Muscle of leg (tissue), 3 donors: ENCODE measurements at regions not wholly inside any gene's neighbourhood (a gene's known extent, or its start where the extent isn't known, plus 50 kb on each side); places are given as distances from the start of the nearest gene placed in this dataset.

Source experiments
- DNase-seq: peaks from one replicate; pipeline ENCODE4 v3.0.0; 2013
- H3K27ac ChIP-seq: one replicate; pipeline ENCODE4 v1.5.1; 2013; ENCODE audit warnings: mild to moderate bottlenecking, low read length, control low read depth
- H3K27me3 ChIP-seq: one replicate; pipeline ENCODE4 v1.6.1; 2013; ENCODE audit warnings: low read length; ENCODE audit not compliant: control insufficient read depth, insufficient read depth
- H3K36me3 ChIP-seq: one replicate; pipeline ENCODE4 v1.6.1; 2013; ENCODE audit warnings: low read length; ENCODE audit not compliant: control insufficient read depth, insufficient read depth
- H3K4me1 ChIP-seq: one replicate; pipeline ENCODE4 v1.6.1; 2013; ENCODE audit warnings: low read length; ENCODE audit not compliant: control insufficient read depth, insufficient read depth
- H3K4me3 ChIP-seq: one replicate; pipeline ENCODE4 v1.5.1; 2013; ENCODE audit warnings: low read length, control low read depth
- H3K9me3 ChIP-seq: replicated peaks from 2 replicates; pipeline ENCODE4 v1.6.1; 2013; ENCODE audit warnings: low read depth, low read length; ENCODE audit not compliant: control insufficient read depth
- WGBS: methylation state at CpG from one replicate; pipeline ENCODE4 v1.1.5; 2013; ENCODE audit warnings: missing lambda C conversion rate; ENCODE audit not compliant: insufficient coverage; 5-methylcytosine and 5-hydroxymethylcytosine counted together

DNA sequence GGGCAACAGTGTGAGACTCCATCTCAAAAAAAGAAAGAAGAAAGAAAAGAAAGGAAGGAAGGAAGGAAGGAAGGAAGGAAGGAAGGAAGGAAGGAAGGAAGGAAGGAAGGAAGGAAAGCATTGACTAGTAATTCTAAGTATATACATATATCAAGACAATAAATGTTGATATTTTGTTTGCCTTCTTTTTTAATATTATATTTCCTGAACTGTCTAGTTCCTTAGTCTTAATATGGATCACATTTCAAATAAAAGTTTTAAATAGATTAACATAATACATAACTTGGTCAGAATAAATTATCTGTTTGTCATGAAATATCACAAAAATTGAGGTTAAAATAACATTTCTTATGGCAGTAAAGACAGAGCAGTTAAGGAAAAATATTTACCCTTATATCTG, 1448.4 kb upstream of the C9orf72 start:
- H3K27me3 ChIP-seq, result no peaks in the 10 kb centered on the region
- no peak overlapping the region for H3K27ac ChIP-seq
- DNase-seq, result no peak
- H3K4me3 ChIP-seq, result no peak overlapping the region
- H3K9me3 ChIP-seq, result no peaks in the 10 kb centered on the region
- no peaks in the 10 kb centered on the region for H3K4me1 ChIP-seq
- no peaks in the 10 kb centered on the region for H3K36me3 ChIP-seq

DNA sequence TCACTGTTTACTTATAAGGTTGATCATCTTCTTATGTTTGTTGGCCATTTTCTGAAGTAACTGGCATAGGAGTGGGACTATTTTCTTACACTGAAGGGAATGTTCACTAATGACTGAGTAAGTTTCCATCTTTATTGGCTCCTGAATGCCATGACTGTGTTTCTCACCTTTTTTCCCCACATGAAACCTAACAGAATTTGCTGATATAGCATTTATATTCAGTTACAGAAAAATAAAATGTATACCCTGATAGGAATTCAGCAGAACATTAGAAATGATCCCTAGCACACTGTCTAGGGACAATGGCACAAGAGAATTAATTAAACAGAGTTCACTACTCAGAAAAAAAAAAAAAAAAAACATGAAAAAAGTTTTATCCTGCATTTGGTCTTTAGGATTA, 1465.1 kb upstream of the C9orf72 start:
- no peaks in the 10 kb centered on the region for H3K27me3 ChIP-seq
- no peak overlapping the region for H3K4me3 ChIP-seq
- DNase-seq, result no peak
- H3K27ac ChIP-seq, result no peak overlapping the region
- no peaks in the 10 kb centered on the region for H3K9me3 ChIP-seq
- H3K36me3 ChIP-seq, result no peaks in the 10 kb centered on the region
- no peaks in the 10 kb centered on the region for H3K4me1 ChIP-seq

DNA sequence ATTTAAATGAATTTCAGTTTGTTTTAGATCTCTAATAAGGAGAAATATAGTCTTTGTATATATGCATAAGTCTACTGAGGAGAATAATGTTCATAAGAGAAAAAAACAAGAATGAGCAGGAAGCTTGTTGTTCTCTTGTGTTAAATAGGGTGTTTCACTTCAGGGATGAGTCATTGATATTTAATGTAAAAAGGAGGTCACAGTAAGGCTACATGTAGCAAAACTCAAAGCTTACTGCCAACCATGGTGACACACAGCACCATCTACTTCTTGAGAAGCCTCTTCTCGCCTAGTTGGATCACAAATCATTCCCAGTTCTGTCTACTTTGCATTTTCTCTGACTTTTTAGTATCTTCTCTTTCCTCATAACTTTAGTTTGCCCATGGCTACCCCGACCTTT, 1466.0 kb upstream of the C9orf72 start:
- Histone ChIP-seq H3K4me1 (no peaks in the 10 kb centered on the region), H3K9me3 (no peaks in the 10 kb centered on the region), H3K27me3 (no peaks in the 10 kb centered on the region), H3K4me3 (no peak overlapping the region), H3K27ac (no peak overlapping the region), H3K36me3 (no peaks in the 10 kb centered on the region)
- DNase-seq, result no peak
- WGBS, result 67% methylated on average over 2 of the region's 2 CpGs

DNA sequence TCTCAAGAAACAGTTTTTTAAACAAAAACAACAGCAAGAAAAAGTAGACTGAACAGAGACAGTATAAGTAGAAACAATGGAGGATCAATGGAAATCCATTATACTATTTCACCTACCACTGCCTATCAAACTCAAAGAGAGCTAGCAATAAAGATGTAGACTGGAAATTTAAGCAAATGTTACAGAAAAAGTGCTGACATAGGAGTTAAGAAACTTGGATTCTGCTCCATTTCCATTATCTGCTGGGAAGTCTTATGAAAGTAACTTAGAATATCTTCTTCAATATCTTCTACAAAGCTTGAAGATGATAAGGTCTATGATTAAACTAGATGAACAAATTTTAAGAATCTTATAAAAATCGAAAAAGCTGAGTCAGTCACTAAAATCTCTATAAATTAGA, 1469.8 kb upstream of the C9orf72 start:
- WGBS, result no CpG with 5 or more reads among the region's 1 CpG
- Histone ChIP-seq H3K27me3 (no peaks in the 10 kb centered on the region), H3K4me3 (no peak overlapping the region), H3K4me1 (no peaks in the 10 kb centered on the region), H3K9me3 (no peaks in the 10 kb centered on the region), H3K36me3 (no peaks in the 10 kb centered on the region), H3K27ac (no peak overlapping the region)
- no peak for DNase-seq

DNA sequence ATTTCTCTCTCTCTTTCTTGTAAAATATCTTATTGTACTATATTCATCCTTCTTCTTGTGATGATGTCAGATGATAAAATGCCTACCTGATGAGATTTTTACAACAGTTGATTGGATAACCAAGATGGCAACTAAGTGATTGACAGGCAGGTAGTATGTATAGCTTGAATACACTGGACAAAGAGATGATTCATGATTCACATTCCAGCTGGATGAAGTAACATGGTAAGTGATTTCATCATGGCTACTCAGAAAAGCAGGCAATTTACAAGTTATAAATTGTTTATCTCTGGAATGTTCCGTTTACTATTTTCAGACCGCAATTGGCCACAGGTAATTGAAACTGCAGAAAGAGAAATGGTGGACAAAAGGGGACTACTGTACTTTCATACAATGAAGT, 1471.7 kb upstream of the C9orf72 start:
- no peak for DNase-seq
- Histone ChIP-seq H3K27me3 (no peaks in the 10 kb centered on the region), H3K9me3 (no peaks in the 10 kb centered on the region), H3K27ac (no peak overlapping the region), H3K36me3 (no peaks in the 10 kb centered on the region), H3K4me3 (no peak overlapping the region), H3K4me1 (no peaks in the 10 kb centered on the region)
- no CpG with 5 or more reads among the region's 2 CpGs for WGBS

DNA sequence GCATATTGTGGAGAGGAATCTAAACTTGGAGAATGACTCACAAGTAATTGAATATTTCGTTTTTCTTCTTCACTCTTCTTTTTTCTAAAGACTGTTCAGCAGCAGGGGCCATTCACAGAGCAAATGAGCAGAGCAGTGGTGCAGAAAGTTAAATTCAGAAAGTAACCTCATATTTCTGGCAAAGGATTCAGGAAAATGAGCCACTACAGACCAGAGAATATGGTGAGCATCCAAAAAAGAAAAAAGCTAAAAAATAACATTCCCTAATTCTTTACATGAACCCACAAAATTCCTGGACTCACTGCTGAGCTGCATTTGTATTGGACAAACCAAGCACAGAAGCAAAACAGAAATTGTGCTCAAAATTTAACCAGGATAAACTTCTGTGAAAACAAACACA, 1486.8 kb upstream of the C9orf72 start:
- Histone ChIP-seq H3K27me3 (no peaks in the 10 kb centered on the region), H3K9me3 (peaks cover 4% of the 10 kb centered on the region), H3K36me3 (no peaks in the 10 kb centered on the region), H3K27ac (no peak overlapping the region), H3K4me1 (no peaks in the 10 kb centered on the region), H3K4me3 (no peak overlapping the region)
- peak; percentile 83 for DNase-seq
- WGBS, result no CpG with 5 or more reads among the region's 1 CpG

DNA sequence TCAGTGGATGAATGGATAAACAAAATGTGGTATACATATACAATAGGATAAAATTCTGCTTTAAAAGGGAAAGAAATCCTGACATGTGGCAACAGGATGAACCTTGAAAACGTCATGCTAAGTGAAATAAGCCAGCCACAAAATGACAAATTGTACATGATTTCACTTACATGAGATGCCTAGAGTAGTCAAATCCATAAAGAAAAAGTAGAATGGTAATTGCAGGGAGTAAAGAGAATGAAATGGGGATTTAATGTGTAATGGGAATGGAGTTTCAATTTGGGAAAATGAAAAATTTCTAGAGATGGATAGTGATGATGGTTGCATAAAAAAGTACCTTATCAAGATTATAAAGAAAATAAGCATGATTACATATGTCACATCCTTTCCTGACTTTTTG, 1489.2 kb upstream of the C9orf72 start:
- no peaks in the 10 kb centered on the region for H3K36me3 ChIP-seq
- WGBS, result no CpG with 5 or more reads among the region's 1 CpG
- H3K27ac ChIP-seq, result no peak overlapping the region
- peaks cover 4% of the 10 kb centered on the region for H3K9me3 ChIP-seq
- H3K4me3 ChIP-seq, result no peak overlapping the region
- no peak for DNase-seq
- H3K27me3 ChIP-seq, result no peaks in the 10 kb centered on the region
- no peaks in the 10 kb centered on the region for H3K4me1 ChIP-seq

DNA sequence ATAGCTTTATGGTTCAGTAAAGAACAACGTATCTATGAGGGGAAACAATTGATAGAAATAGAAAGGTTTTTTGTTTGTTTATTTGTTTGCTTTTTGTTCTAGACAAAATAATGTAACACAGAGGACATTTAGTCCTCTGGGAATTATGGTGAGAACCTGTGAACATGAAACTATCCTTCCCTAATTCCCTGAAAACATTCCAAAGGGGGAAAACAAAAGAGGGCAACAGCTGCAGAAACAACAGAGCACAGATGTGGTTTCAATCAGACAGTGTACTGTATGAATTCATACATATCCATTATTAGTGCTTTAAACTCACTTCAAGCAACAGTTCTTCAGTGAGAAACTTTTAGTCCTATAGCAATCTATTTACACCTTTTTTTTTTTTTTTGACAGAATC, 1489.8 kb upstream of the C9orf72 start:
- H3K36me3 ChIP-seq, result no peaks in the 10 kb centered on the region
- no peak overlapping the region for H3K4me3 ChIP-seq
- no peaks in the 10 kb centered on the region for H3K9me3 ChIP-seq
- no peaks in the 10 kb centered on the region for H3K27me3 ChIP-seq
- no peaks in the 10 kb centered on the region for H3K4me1 ChIP-seq
- H3K27ac ChIP-seq, result no peak overlapping the region
- WGBS, result no CpG with 5 or more reads among the region's 1 CpG
- DNase-seq, result peak; percentile 27

DNA sequence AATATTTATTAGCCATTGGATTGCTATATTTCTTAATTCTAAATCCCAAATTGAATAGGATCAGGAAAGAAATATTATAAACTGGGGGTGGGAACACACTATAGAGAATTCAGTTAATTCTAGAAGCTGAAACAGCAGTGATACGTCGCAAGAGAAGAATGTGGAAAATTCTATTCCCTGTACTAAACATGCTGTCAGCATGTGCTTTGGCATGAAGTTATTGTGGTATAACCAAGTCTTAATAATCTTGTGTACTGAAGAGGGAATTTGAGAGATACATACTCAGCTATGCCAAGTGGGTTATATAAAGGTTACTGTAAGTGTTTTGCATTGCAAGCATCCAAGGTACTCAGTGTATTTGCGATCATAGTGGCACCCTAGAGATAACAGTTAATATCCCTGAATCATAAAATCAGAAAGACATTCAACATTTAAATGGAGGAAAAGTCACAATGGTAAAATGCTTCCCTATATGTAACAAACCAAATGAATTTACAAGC, 1492.9 kb upstream of the C9orf72 start:
- H3K27ac ChIP-seq, result no peak overlapping the region
- no peak overlapping the region for H3K4me3 ChIP-seq
- no peaks in the 10 kb centered on the region for H3K9me3 ChIP-seq
- no peaks in the 10 kb centered on the region for H3K27me3 ChIP-seq
- H3K4me1 ChIP-seq, result no peaks in the 10 kb centered on the region
- DNase-seq, result peak; percentile 68
- H3K36me3 ChIP-seq, result no peaks in the 10 kb centered on the region
- WGBS, result no CpG with 5 or more reads among the region's 3 CpGs

DNA sequence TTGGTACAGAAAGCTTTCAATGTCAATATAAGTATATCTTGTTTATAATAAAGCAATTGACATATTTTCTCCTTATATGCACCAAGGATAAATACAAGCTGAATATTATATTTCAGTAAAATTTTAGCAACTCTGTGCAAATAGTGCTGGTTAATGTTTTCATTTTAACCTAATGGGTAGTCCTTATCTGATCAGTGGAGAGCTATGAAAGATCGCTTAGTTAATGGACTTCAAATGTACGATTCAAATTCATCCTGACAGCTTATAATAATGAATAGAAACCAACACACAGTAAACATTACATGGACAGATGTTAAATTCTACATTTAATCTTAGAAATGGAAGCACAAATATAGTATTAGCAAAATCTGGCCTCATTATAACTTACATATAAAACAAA, 1495.2 kb upstream of the C9orf72 start:
- no peak for DNase-seq
- H3K4me3 ChIP-seq, result no peak overlapping the region
- no peaks in the 10 kb centered on the region for H3K27me3 ChIP-seq
- H3K4me1 ChIP-seq, result no peaks in the 10 kb centered on the region
- H3K36me3 ChIP-seq, result no peaks in the 10 kb centered on the region
- WGBS, result no CpG with 5 or more reads among the region's 2 CpGs
- no peak overlapping the region for H3K27ac ChIP-seq
- no peaks in the 10 kb centered on the region for H3K9me3 ChIP-seq

DNA sequence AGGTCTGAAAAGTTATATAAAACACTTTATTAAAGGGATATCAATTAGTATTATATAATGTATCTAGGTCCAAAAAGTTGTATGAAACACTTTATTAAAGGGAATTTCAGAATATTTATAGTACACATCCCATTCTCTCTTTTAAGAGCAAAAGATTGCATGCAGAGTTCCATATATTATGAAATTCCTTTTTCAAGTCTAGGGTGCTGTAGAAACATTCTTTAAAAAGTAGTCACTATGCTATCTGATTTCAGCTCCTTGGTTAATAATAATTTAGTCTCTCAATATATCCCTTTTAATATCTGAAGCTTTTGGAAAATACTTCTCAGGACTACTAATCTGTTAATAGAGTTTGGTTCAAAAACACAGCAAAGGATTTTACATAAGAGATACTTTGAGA, 1496.1 kb upstream of the C9orf72 start:
- H3K27ac ChIP-seq, result no peak overlapping the region
- no peak for DNase-seq
- H3K36me3 ChIP-seq, result no peaks in the 10 kb centered on the region
- no peaks in the 10 kb centered on the region for H3K9me3 ChIP-seq
- H3K4me1 ChIP-seq, result no peaks in the 10 kb centered on the region
- H3K27me3 ChIP-seq, result no peaks in the 10 kb centered on the region
- H3K4me3 ChIP-seq, result no peak overlapping the region
